AG09309 (cell line): ENCODE measurements at regions not wholly inside any gene's neighbourhood (a gene's known extent, or its start where the extent isn't known, plus 50 kb on each side); places are given as distances from the start of the nearest gene placed in this dataset.

Experiments used
- DNase-seq: peaks from one replicate; pipeline ENCODE4 v3.0.0-alpha.2; 2010; ENCODE audit warnings: low read depth
- H3K4me3 ChIP-seq: 2 replicates; pipeline ENCODE4 v1.5.1; 2011; ENCODE audit warnings: mild to moderate bottlenecking, low read depth, low read length, moderate library complexity; ENCODE audit not compliant: control insufficient read depth
- CTCF ChIP-seq: IDR thresholded peaks from 2 replicates; pipeline ENCODE4 v1.5.1; 2011; ENCODE audit warnings: mild to moderate bottlenecking, low read depth, low read length, inconsistent platforms; ENCODE audit not compliant: insufficient read depth, control insufficient read depth; ENCODE audit errors: missing control alignments

GRCh38 chr2:239688840-239689239 is 288.0 kb upstream of the HDAC4 start:
- DNase-seq, result no peak
- TF ChIP-seq CTCF, result no peak
- H3K4me3 ChIP-seq, result no peak overlapping the region

- no peak for TF ChIP-seq CTCF
- no peak for DNase-seq
- no peak overlapping the region for H3K4me3 ChIP-seq
Measured at GRCh38 chr2:239688122-239688681, 287.4 kb upstream of the HDAC4 start.

GRCh38 chr2:239687441-239687840 is 286.6 kb upstream of the HDAC4 start:
- H3K4me3 ChIP-seq, result no peak overlapping the region
- DNase-seq, result no peak
- TF ChIP-seq CTCF, result no peak

- TF ChIP-seq CTCF, result no peak
- no peak for DNase-seq
- no peak overlapping the region for H3K4me3 ChIP-seq
Measured at GRCh38 chr2:239685965-239686364, 285.1 kb upstream of the HDAC4 start.

- DNase-seq, result no peak
- H3K4me3 ChIP-seq, result no peak overlapping the region
- no peak for TF ChIP-seq CTCF
Measured at GRCh38 chr2:239685556-239685955, 284.7 kb upstream of the HDAC4 start.

GRCh38 chr2:239684996-239685395 is 284.2 kb upstream of the HDAC4 start:
- no peak for TF ChIP-seq CTCF
- DNase-seq, result no peak
- no peak overlapping the region for H3K4me3 ChIP-seq

- TF ChIP-seq CTCF, result no peak
- no peak for DNase-seq
- H3K4me3 ChIP-seq, result no peak overlapping the region
Measured at GRCh38 chr2:239684271-239684810, 283.5 kb upstream of the HDAC4 start.
